Activated CD8-positive, alpha-beta T cell treated with anti-CD3 and anti-CD28 coated beads, Interleukin-2, amount 10 ng/mL, durations not matched to agents 7 days and 5 days (primary cell): ENCODE measurements at regions not wholly inside any gene's neighbourhood (a gene's known extent, or its start where the extent isn't known, plus 50 kb on each side); places are given as distances from the start of the nearest gene placed in this dataset.
"Not testable (repeated sequence)": the region's sequence is repeated elsewhere in the genome, so short reads cannot be mapped to it uniquely, and the experiment has no call there.

Experiments
- ATAC-seq: fragments of 150-1000 bp; cut with Tn5 transposase; one replicate; pipeline ENCODE4 v1.10.0; 2021; ENCODE audit warnings: moderate library complexity
- CTCF ChIA-PET: fragments of 350-600 bp; sonication (Branson Sonifier 250); formaldehyde crosslinking; loops from one replicate; lab custom pipeline; 2021; ENCODE audit warnings: antibody characterized with exemption; lab: Charles Lee
- POLR2A ChIA-PET: fragments of 350-600 bp; sonication (Branson Sonifier 250); formaldehyde crosslinking; loops from one replicate; lab custom pipeline; 2021; ENCODE audit warnings: antibody characterized with exemption; lab: Charles Lee
- DNase-seq: peaks from one replicate; pipeline ENCODE4 v3.0.0-alpha.2; 2020
- H3K27ac Mint-ChIP-seq: one replicate; pipeline ENCODE4 v1.8.0; 2021; ENCODE audit warnings: mild to moderate bottlenecking, mixed read lengths
- H3K27me3 Mint-ChIP-seq: one replicate; pipeline ENCODE4 v1.8.0; 2021; ENCODE audit warnings: low read depth, mixed read lengths
- H3K36me3 Mint-ChIP-seq: one replicate; pipeline ENCODE4 v1.8.0; 2021; ENCODE audit warnings: low read depth, mixed read lengths
- H3K4me1 Mint-ChIP-seq: one replicate; pipeline ENCODE4 v1.8.0; 2021; ENCODE audit warnings: low read depth, mixed read lengths
- H3K4me3 Mint-ChIP-seq: one replicate; pipeline ENCODE4 v1.8.0; 2021; ENCODE audit warnings: mild to moderate bottlenecking, mixed read lengths
- H3K9me3 Mint-ChIP-seq: one replicate; pipeline ENCODE4 v1.8.0; 2022; ENCODE audit warnings: mixed read lengths; ENCODE audit not compliant: insufficient read depth

DNA sequence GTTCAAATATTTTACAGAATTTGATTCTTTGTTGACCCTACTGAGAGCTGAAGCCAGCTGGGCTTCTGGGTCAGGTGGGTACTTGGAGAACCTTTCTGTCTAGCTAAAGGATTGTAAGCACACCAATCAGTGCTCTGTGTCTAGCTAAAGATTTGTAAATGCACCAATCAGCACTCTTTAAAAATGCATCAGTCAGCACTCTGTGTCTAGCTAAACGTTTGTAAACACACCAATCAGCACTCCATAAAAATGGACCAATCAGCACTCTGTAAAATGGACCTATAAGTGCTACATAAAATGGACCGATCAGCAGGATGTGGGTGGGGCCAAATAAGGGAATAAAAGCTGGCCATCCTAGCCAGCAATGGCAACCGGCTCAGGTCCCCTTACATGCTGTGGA lies 76.4 kb upstream of the TMSB4Y start:
- POLR2A ChIA-PET, H3K4me3 Mint-ChIP-seq, H3K27ac Mint-ChIP-seq, H3K27me3 Mint-ChIP-seq, CTCF ChIA-PET, H3K9me3 Mint-ChIP-seq, ATAC-seq, H3K4me1 Mint-ChIP-seq, H3K36me3 Mint-ChIP-seq, DNase-seq: not testable (repeated sequence)

DNA sequence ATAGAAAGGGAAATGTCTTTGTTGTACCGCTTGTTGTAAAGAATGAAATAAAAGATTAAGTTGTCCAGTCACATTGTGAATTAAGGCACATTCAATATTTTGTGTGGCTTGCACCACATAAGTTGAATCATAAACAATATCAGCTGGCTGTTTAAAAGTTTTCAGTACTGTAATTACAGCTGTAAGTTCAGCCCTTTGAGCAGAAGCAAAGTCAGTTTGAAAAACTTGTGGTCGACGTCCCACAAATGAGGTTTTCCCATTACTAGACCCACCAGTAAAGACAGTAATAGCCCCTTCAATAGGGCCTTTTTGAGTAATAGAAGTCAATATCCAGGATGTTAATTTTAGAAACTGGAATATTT lies 87.8 kb upstream of the TMSB4Y start:
- no peak overlapping the region for H3K27ac Mint-ChIP-seq
- no peaks in the 10 kb centered on the region for H3K27me3 Mint-ChIP-seq
- no peaks in the 10 kb centered on the region for H3K9me3 Mint-ChIP-seq
- POLR2A ChIA-PET: no interaction called here
- DNase-seq (no peak), ATAC-seq (no peak)
- CTCF ChIA-PET: no interaction called here
- no peaks in the 10 kb centered on the region for H3K36me3 Mint-ChIP-seq
- H3K4me1 Mint-ChIP-seq: no peaks in the 10 kb centered on the region
- no peak overlapping the region for H3K4me3 Mint-ChIP-seq

DNA sequence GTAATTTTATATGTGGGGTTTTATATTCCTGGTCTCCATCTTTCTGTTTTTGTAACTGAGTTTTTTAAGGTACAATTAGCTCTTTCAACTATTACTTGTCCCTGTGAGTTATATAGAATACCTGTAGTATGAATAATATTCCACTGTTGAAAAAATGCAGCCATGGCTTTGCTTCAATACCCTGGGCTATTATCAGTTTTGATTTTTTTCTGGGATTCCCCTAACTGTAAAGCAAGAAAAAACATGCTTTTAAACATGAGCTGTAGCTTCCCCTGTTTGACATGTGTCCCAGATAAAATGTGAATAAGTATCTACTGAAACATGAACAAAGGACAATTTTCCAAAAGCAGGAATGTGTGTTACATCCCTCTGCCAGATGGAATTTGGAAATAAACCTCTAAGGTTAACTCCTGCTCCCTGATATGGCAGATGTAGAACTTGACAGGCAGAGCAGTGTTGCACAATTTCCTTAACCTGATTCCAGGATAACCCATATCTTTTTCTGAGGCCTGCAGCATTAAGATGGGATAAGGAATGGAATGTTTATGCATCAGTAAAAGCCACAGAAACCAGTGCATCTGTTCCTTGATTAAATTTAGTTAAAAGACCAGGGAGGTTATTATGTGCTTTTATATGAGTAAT lies 88.3 kb upstream of the TMSB4Y start:
- H3K36me3 Mint-ChIP-seq: no peaks in the 10 kb centered on the region
- H3K27me3 Mint-ChIP-seq: no peaks in the 10 kb centered on the region
- no peak overlapping the region for H3K4me3 Mint-ChIP-seq
- no peaks in the 10 kb centered on the region for H3K4me1 Mint-ChIP-seq
- no peak overlapping the region for H3K27ac Mint-ChIP-seq
- CTCF ChIA-PET: no interaction called here
- no peaks in the 10 kb centered on the region for H3K9me3 Mint-ChIP-seq
- DNase-seq (no peak), ATAC-seq (no peak)
- POLR2A ChIA-PET: no interaction called here

DNA sequence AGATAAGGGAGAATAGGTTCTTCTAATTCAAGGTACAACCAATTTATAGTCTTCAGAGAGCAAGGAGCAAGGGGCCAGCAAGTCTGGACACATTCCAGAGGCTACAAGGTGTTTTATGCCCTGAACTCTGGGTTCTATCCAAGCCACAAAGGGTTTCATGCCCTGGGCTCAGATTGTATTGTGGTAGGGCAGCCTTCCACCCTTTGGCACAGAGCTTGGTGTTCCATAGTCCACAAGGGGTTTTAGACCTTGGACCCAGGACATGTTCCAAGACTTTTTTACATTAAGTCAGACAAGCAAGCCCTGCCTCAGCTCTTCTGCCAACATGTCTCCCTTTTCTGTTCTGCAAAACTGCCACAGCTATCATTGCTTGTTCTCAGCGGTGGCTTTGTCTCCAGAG lies 90.8 kb upstream of the TMSB4Y start:
- Mint-ChIP-seq H3K27ac (no peak overlapping the region), H3K4me3 (no peak overlapping the region), H3K4me1 (no peaks in the 10 kb centered on the region), H3K9me3 (no peaks in the 10 kb centered on the region), H3K27me3 (no peaks in the 10 kb centered on the region), H3K36me3 (no peaks in the 10 kb centered on the region)
- ChIA-PET CTCF (no interaction called here), POLR2A (no interaction called here)
- no peak for DNase-seq
- no peak for ATAC-seq

DNA sequence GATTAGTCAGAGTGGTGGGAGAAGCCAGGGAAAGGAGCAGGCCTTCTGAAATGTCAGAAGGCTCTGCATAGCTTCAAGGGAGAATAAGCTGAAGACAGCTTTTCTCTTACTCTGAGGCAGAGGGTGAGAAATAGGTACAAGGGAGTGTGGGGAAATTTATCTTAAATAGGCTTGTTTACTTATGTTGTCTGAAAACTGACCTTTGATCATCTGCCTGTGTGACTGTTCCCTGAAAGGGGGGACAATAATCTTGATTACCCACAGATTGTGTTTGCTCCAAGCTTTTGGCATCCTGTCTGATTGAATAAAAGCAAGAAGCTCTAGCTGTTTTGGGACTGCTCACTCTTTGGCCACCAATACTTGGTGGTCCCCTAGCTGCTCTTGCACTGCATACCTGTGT lies 91.7 kb upstream of the TMSB4Y start:
- DNase-seq (no peak), ATAC-seq (no peak)
- CTCF ChIA-PET: no interaction called here
- no peak overlapping the region for H3K4me3 Mint-ChIP-seq
- no peaks in the 10 kb centered on the region for H3K9me3 Mint-ChIP-seq
- no peaks in the 10 kb centered on the region for H3K36me3 Mint-ChIP-seq
- no peak overlapping the region for H3K27ac Mint-ChIP-seq
- POLR2A ChIA-PET: no interaction called here
- H3K4me1 Mint-ChIP-seq: no peaks in the 10 kb centered on the region
- no peaks in the 10 kb centered on the region for H3K27me3 Mint-ChIP-seq

DNA sequence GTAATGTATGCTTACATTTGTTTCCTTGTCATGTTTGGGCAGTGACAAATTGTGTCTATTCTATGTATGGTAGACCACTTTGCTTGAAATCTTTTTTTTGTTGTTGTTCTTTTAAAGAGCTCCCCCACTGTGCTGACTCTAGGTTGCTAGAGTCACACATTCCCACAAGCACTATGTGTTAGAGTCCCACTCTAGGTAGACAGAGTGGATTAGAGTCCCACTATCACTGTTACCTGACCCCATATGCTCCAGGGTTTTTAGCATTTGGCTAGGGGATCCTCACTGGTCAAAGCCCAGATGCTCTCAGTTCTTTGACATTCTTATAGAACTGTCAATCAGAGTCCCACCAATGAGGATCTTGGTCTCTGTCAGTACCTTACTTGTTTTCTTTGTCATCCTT lies 111.2 kb upstream of the TMSB4Y start:
- Mint-ChIP-seq H3K4me3 (no peak overlapping the region), H3K27ac (no peak overlapping the region), H3K36me3 (no peaks in the 10 kb centered on the region), H3K9me3 (no peaks in the 10 kb centered on the region), H3K27me3 (no peaks in the 10 kb centered on the region), H3K4me1 (no peaks in the 10 kb centered on the region)
- POLR2A ChIA-PET: no interaction called here
- DNase-seq (no peak), ATAC-seq (no peak)
- CTCF ChIA-PET: no interaction called here

DNA sequence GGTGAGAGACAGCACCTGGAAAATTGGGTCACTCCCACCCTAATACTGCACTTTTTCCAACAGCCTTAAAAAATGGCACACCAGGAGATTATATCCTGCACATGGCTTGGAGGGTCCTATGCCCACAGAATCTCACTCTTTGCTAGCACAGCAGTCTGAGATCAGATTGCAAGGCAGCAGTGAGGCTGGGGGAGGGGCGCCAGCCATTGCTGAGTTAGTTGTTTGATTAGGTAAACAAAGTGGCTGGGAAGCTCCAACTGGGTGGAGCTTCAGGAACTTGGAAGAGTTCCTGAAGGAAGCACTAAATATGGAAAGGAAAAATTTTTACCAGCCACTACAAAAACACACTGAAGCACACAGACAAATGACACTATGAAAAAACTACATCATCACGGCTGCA lies 91.1 kb upstream of the UTY start:
- H3K27ac Mint-ChIP-seq, H3K4me1 Mint-ChIP-seq, CTCF ChIA-PET, H3K36me3 Mint-ChIP-seq, ATAC-seq, H3K9me3 Mint-ChIP-seq, H3K4me3 Mint-ChIP-seq, DNase-seq, H3K27me3 Mint-ChIP-seq, POLR2A ChIA-PET: not testable (repeated sequence)

DNA sequence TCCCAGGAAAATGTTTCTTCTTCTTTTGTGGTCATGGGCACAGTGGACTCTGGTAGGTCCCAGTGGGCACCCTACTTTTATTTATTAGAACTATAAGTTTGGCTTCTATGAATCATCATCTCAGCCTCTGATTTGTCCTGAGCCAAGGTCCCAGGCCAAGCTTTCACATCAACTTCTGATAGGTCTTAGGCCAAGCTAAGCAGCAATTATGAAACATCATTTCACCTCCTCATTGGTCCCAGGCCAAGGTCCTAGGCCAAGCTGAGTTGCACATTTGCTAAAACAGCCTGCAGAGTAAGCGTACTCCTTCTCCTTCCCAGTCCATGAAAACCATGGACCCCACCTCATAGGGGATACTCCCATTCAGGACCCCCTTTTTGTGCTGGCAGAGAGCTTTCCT lies 87.4 kb upstream of the UTY start:
- Mint-ChIP-seq H3K9me3 (no peaks in the 10 kb centered on the region), H3K36me3 (no peaks in the 10 kb centered on the region), H3K27ac (no peak overlapping the region), H3K4me3 (no peak overlapping the region), H3K27me3 (no peaks in the 10 kb centered on the region), H3K4me1 (no peaks in the 10 kb centered on the region)
- POLR2A ChIA-PET: no interaction called here
- ATAC-seq (no peak), DNase-seq (no peak)
- CTCF ChIA-PET: no interaction called here

DNA sequence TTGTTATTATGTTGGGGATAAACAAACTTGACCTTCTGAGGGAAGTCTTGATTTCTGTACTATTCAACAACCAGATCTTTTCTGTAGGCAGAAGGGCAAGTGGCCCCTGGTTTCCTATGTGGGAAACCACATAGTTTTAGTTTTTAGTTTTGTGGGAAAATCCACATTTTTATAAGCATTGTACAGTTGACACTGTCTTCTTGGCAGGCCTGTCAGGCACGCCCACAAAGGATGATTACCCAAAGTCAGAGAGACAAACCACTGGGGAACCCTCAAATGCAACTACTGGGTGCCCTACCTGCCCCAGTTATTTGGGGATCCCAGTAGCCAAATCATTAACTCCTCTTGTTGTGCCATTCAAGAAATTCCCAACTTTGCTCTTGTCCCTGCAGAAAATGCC lies 75.1 kb upstream of the UTY start:
- H3K9me3 Mint-ChIP-seq: no peaks in the 10 kb centered on the region
- H3K4me1 Mint-ChIP-seq: peaks cover 6% of the 10 kb centered on the region
- no peak overlapping the region for H3K27ac Mint-ChIP-seq
- no peak for DNase-seq
- H3K36me3 Mint-ChIP-seq: no peaks in the 10 kb centered on the region
- H3K4me3 Mint-ChIP-seq: no peak overlapping the region
- ChIA-PET POLR2A (no interaction called here), CTCF (no interaction called here)
- no peak for ATAC-seq
- no peaks in the 10 kb centered on the region for H3K27me3 Mint-ChIP-seq

DNA sequence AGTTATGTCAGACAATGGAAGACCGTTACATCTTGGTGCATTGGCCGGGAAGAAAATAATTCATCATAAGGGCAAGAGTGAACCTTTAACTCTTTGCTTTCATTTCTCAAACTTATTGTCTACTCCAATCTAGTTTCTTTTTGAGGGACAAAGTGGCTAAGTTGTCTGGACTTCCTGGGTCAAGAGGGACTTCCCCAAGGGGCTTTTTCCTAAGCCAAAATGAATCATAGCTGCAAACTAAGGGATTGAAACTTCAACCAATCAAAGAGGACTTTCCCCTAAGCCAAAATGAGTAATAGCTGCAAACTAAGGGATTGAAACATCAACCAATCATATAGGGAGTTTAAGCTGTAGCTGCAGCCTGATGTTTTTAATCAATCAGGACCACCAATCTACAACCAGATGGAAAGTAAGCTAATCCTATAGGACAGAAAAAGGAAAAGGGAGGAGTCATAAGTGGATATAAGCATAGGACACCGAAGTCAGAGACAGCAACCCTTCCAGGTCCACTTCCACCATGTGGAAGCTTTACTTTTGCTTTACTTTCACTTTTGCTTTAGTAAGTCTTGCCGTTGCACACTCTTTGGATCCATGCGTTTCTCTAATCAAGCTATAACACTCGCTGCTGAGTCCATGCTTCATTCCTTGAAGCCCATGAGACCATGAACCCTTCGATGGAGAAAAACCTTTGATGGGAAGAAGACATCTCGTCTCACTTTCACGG lies 72.7 kb upstream of the UTY start:
- no peak for ATAC-seq
- peak overlapping the region; percentile 55 for H3K27ac Mint-ChIP-seq

DNA sequence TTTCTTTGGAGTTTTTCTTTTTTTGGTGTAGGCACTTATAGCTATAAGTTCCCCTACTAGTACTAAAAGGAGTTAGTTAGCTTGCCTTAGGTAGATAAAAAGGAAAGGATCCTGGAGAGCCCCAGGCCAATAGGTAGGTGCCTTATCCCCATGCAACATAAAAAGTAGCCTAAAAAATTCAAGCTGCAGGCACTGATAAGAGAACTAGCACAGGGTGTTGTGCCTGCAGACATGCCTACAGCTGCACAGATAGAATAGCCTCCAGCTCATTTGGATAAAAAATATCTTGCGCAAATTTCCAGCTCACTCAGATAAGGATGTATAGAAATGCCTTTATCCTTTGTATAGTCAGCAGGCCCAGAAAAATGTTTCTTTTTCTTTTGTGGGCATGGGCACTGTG lies 71.4 kb upstream of the UTY start:
- ChIA-PET CTCF (no interaction called here), POLR2A (no interaction called here)
- H3K27me3 Mint-ChIP-seq: no peaks in the 10 kb centered on the region

More for the DNA sequence above, 72.7 kb upstream of the UTY start:
- DNase-seq: no peak
- Mint-ChIP-seq H3K4me1 (peaks cover 6% of the 10 kb centered on the region), H3K27me3 (no peaks in the 10 kb centered on the region), H3K9me3 (no peaks in the 10 kb centered on the region), H3K4me3 (no peak overlapping the region), H3K36me3 (no peaks in the 10 kb centered on the region)
- CTCF ChIA-PET: no interaction called here
- POLR2A ChIA-PET: no interaction called here

DNA sequence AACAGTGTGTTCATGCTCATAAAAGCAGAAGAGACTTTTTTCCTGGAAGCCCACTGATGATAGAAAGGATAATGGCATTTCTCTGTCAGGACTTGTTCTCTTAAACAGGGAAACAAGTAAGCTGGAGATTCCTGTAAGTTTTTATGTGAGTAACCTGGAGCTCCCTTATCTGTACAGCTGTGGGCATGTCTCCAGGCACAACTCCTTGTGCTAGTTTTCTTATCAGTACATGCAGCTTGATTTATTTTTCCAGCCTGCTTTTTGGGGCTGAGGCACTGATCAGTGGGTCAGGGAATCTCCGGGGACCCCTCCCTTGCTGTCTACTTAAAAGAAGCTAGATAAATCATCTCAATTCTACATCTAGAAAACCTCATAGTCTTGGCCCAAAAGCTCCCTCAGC lies 64.7 kb upstream of the UTY start:
- Mint-ChIP-seq H3K27me3 (no peaks in the 10 kb centered on the region), H3K27ac (no peak overlapping the region), H3K36me3 (no peaks in the 10 kb centered on the region), H3K9me3 (peaks cover 7% of the 10 kb centered on the region), H3K4me3 (no peak overlapping the region), H3K4me1 (no peaks in the 10 kb centered on the region)
- POLR2A ChIA-PET: no interaction called here
- DNase-seq (no peak), ATAC-seq (no peak)
- CTCF ChIA-PET: no interaction called here

More for the DNA sequence above, 71.4 kb upstream of the UTY start:
- Mint-ChIP-seq H3K36me3 (no peaks in the 10 kb centered on the region), H3K27ac (no peak overlapping the region), H3K4me1 (peaks cover 6% of the 10 kb centered on the region), H3K4me3 (no peak overlapping the region), H3K9me3 (no peaks in the 10 kb centered on the region)
- no peak for DNase-seq
- no peak for ATAC-seq

DNA sequence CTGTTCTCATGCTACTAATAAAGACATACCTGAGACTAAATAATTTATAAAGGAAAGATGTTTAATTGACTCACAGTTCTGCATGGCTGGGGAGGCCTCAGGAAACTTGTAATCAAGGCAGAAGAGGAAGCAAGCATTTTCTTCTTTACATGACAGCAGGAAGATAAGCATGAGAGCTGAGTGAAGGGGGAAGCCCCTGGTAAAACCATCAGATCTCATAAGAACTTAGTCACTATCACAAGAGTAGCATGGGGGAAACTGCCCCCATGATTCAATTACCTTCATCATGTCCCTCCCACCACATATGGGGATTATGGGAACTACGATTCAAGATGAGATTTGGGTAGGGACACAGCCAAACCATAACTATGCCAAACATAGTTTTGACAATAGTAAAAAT lies 58.1 kb upstream of the UTY start:
- ChIA-PET CTCF (no interaction called here), POLR2A (no interaction called here)
- Mint-ChIP-seq H3K9me3 (peaks cover 7% of the 10 kb centered on the region), H3K4me1 (no peaks in the 10 kb centered on the region), H3K36me3 (no peaks in the 10 kb centered on the region), H3K4me3 (no peak overlapping the region), H3K27me3 (no peaks in the 10 kb centered on the region), H3K27ac (no peak overlapping the region)
- DNase-seq: no peak
- no peak for ATAC-seq
